ENCODE measurements at regions not wholly inside any gene's neighbourhood (a gene's known extent, or its start where the extent isn't known, plus 50 kb on each side); places are given as distances from the start of the nearest gene placed in this dataset.

GRCh38 chr7:156128496-156128895 is 316.2 kb upstream of the SHH start:
- no peak for TF ChIP-seq CTCF (conservative IDR thresholded peaks at IDR 0.05; ENCODE audit: low read depth, low read length)
- TF ChIP-seq EZH2 (IDR thresholded peaks at IDR 0.05; ENCODE audit: borderline replicate concordance, low read depth, low read length, poor library complexity, severe bottlenecking): no peak
